ENCODE measurements at regions not wholly inside any gene's neighbourhood (a gene's known extent, or its start where the extent isn't known, plus 50 kb on each side); places are given as distances from the start of the nearest gene placed in this dataset.

- no peak overlapping the region for H3K9ac ChIP-seq (ENCODE audit: low read length)
- H3K36me3 ChIP-seq (replicated peaks; ENCODE audit: insufficient read depth, low read length), result no peaks in the 10 kb centered on the region
- no peaks in the 10 kb centered on the region for H3K79me2 ChIP-seq (ENCODE audit: low read length)
- H3K9me2 ChIP-seq (replicated peaks; ENCODE audit: insufficient read depth, low read length), result no peaks in the 10 kb centered on the region
- H3F3A ChIP-seq (ENCODE audit: insufficient read depth, low read length), result no peaks in the 10 kb centered on the region
- TF ChIP-seq, protein P1, sequence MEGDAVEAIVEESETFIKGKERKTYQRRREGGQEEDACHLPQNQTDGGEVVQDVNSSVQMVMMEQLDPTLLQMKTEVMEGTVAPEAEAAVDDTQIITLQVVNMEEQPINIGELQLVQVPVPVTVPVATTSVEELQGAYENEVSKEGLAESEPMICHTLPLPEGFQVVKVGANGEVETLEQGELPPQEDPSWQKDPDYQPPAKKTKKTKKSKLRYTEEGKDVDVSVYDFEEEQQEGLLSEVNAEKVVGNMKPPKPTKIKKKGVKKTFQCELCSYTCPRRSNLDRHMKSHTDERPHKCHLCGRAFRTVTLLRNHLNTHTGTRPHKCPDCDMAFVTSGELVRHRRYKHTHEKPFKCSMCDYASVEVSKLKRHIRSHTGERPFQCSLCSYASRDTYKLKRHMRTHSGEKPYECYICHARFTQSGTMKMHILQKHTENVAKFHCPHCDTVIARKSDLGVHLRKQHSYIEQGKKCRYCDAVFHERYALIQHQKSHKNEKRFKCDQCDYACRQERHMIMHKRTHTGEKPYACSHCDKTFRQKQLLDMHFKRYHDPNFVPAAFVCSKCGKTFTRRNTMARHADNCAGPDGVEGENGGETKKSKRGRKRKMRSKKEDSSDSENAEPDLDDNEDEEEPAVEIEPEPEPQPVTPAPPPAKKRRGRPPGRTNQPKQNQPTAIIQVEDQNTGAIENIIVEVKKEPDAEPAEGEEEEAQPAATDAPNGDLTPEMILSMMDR (IDR thresholded peaks at IDR 0.05; ENCODE audit: low read length), result no peak
- no peak for TF ChIP-seq EZH2phosphoT487 (IDR thresholded peaks at IDR 0.05; ENCODE audit: low read length)
- no peak for TF ChIP-seq EZH2 (optimal IDR thresholded peaks at IDR 0.05; ENCODE audit: low read depth, low read length)
- no peaks in the 10 kb centered on the region for H3K9me3 ChIP-seq (replicated peaks; ENCODE audit: insufficient read depth, low read length)
- H3K4me1 ChIP-seq (ENCODE audit: low read length), result no peaks in the 10 kb centered on the region
- no peaks in the 10 kb centered on the region for H4K20me1 ChIP-seq (ENCODE audit: insufficient read depth, low read length)
- no peak overlapping the region for H3K4me3 ChIP-seq (ENCODE audit: low read length)
- no peak for DNase-seq
- H3K27ac ChIP-seq (ENCODE audit: low read length), result no peak overlapping the region
- no peak overlapping the region for H2AFZ ChIP-seq (ENCODE audit: low read length)
- H3K4me2 ChIP-seq (ENCODE audit: low read depth, low read length), result no peak overlapping the region
- H3K27me3 ChIP-seq (replicated peaks; ENCODE audit: insufficient read depth, low read length), result no peaks in the 10 kb centered on the region
Measured at GRCh38 chr3:72538070-72538745, 310.0 kb downstream of the SHQ1 start.

- no peak overlapping the region for H2AFZ ChIP-seq (ENCODE audit: low read length)
- H3K9me3 ChIP-seq (replicated peaks; ENCODE audit: insufficient read depth, low read length), result no peaks in the 10 kb centered on the region
- H3K9me2 ChIP-seq (replicated peaks; ENCODE audit: insufficient read depth, low read length), result no peaks in the 10 kb centered on the region
- TF ChIP-seq EZH2phosphoT487 (IDR thresholded peaks at IDR 0.05; ENCODE audit: low read length), result no peak
- TF ChIP-seq, protein P1 (IDR thresholded peaks at IDR 0.05; ENCODE audit: low read length), result no peak
- TF ChIP-seq EZH2 (optimal IDR thresholded peaks at IDR 0.05; ENCODE audit: low read depth, low read length), result no peak
- no peaks in the 10 kb centered on the region for H4K20me1 ChIP-seq (ENCODE audit: insufficient read depth, low read length)
- no peaks in the 10 kb centered on the region for H3K4me1 ChIP-seq (ENCODE audit: low read length)
- DNase-seq, result no peak
- no peak overlapping the region for H3K4me2 ChIP-seq (ENCODE audit: low read depth, low read length)
- H3K36me3 ChIP-seq (replicated peaks; ENCODE audit: insufficient read depth, low read length), result no peaks in the 10 kb centered on the region
- no peak overlapping the region for H3K9ac ChIP-seq (ENCODE audit: low read length)
- no peaks in the 10 kb centered on the region for H3K27me3 ChIP-seq (replicated peaks; ENCODE audit: insufficient read depth, low read length)
- H3K79me2 ChIP-seq (ENCODE audit: low read length), result no peaks in the 10 kb centered on the region
- H3K27ac ChIP-seq (ENCODE audit: low read length), result no peak overlapping the region
- no peaks in the 10 kb centered on the region for H3F3A ChIP-seq (ENCODE audit: insufficient read depth, low read length)
- no peak overlapping the region for H3K4me3 ChIP-seq (ENCODE audit: low read length)
Measured at GRCh38 chr3:72537448-72537847, 310.8 kb downstream of the SHQ1 start.

GRCh38 chr3:72536878-72537267 lies 311.4 kb downstream of the SHQ1 start:
- Histone ChIP-seq H3K9me2 (replicated peaks; ENCODE audit: insufficient read depth, low read length) (no peaks in the 10 kb centered on the region), H4K20me1 (ENCODE audit: insufficient read depth, low read length) (no peaks in the 10 kb centered on the region)
- no peak for DNase-seq

More at GRCh38 chr3:72536878-72537267, 311.4 kb downstream of the SHQ1 start:
- Histone ChIP-seq H3K4me3 (ENCODE audit: low read length) (no peak overlapping the region), H3K4me2 (ENCODE audit: low read depth, low read length) (no peak overlapping the region), H3K9ac (ENCODE audit: low read length) (no peak overlapping the region), H3K36me3 (replicated peaks; ENCODE audit: insufficient read depth, low read length) (no peaks in the 10 kb centered on the region), H3K9me3 (replicated peaks; ENCODE audit: insufficient read depth, low read length) (no peaks in the 10 kb centered on the region), H2AFZ (ENCODE audit: low read length) (no peak overlapping the region), H3K79me2 (ENCODE audit: low read length) (no peaks in the 10 kb centered on the region), H3F3A (ENCODE audit: insufficient read depth, low read length) (no peaks in the 10 kb centered on the region), H3K27ac (ENCODE audit: low read length) (no peak overlapping the region), H3K27me3 (replicated peaks; ENCODE audit: insufficient read depth, low read length) (no peaks in the 10 kb centered on the region), H3K4me1 (ENCODE audit: low read length) (no peaks in the 10 kb centered on the region)
- TF ChIP-seq EZH2phosphoT487 (IDR thresholded peaks at IDR 0.05; ENCODE audit: low read length) (no peak), EZH2 (optimal IDR thresholded peaks at IDR 0.05; ENCODE audit: low read depth, low read length) (no peak)
- TF ChIP-seq, protein P1 (IDR thresholded peaks at IDR 0.05; ENCODE audit: low read length), result no peak
